Daoy (cell line): ENCODE measurements at regions not wholly inside any gene's neighbourhood (a gene's known extent, or its start where the extent isn't known, plus 50 kb on each side); places are given as distances from the start of the nearest gene placed in this dataset.

Experiments used
- DNase-seq: peaks from one replicate; pipeline ENCODE4 v3.0.0-alpha.2; 2015; ENCODE audit warnings: low read depth

- no peak for DNase-seq
Observed at GRCh38 chr7:21092766-21093702, 306.3 kb upstream of the SP8 start.

DNA sequence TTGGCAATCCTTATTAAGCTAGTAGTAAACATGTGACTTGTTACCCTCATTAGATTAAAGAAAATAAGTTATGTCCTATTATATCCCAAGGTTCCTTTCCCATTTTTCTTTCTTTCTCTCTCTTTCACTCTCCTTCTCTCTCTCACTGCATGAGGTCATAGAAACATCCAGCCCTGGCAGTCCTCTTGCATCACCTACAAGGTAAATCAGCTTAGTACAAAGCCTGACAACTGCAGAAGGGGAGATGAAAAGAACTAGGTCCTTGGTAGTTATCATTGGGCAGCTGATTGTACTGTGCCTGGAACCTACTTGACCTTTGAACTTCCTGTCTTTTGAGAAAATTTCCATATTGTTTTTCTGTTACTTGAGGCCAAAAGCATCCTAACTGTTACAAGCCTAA lies 307.9 kb upstream of the SP8 start:
- no peak for DNase-seq

- peak; percentile 41 for DNase-seq
Observed at GRCh38 chr7:21099432-21099831, 312.7 kb upstream of the SP8 start.

- no peak for DNase-seq
Observed at GRCh38 chr7:21099955-21100354, 313.3 kb upstream of the SP8 start.

GRCh38 chr7:21101541-21101940 lies 314.9 kb upstream of the SP8 start:
- DNase-seq, result no peak

GRCh38 chr7:21103426-21104123 lies 316.9 kb upstream of the SP8 start:
- DNase-seq, result no peak

DNA sequence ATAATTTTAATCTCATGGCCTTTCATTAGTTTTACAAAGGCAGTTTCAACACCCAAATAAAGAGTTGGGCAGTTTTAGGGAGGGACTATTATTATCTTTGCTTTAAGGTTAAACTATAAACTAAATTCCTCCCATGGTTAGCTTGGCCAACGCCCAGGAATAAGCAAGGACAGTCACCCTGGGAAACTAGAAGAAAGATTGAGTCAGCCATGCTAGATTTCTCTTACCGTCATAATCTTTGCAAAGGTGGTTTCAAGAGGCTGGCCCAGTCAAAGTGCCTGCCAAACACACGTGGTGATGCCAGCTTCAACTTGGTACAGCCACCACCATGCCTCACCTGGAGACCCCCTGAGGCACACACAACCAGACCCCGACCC lies 317.4 kb upstream of the SP8 start:
- DNase-seq, result no peak

DNA sequence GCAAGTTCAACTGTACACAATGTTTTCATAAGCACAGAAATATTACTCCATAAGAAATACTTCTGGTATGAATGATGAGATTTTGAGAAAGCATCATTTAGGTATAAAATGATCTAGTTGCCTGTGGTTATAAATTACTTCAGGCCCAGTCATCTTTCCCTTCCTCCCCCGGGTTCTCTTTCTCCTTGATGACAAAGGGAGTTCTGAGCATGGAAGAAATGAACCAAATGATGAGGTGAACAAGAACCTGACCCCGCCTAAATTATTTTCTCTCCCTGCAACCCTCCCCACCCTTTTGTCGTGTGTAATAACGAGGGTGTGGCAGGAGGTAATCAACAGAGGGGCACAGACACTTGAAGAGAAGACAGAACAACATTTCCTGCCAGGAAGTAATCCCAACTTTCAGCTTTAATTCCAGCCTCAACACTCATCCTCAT lies 319.6 kb upstream of the SP8 start:
- peak; percentile 34 for DNase-seq

- DNase-seq, result peak; percentile 16
Observed at GRCh38 chr7:21107101-21107500, 320.4 kb upstream of the SP8 start.

DNA sequence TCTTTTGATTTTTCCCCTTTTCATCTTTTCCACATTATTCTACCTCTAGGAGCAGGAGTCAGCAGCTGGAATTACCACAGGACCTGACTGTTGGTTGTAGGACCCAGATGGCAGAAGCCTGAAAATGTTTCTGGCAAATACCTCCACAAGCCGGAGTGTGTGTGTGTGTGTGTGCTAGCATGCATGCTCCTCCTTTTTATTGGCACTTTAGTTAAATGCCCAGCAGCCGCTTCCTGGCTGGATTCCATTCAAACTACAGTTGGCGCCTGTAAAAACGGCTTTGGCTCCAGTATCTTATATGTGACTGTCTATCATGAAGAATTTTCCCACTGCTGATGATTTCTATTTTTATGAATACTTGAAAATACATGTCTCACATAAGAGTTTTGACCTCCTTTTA lies 319.7 kb upstream of the SP4 start:
- DNase-seq, result peak; percentile 38

GRCh38 chr7:21113609-21114415 lies 314.1 kb upstream of the SP4 start:
- DNase-seq, result no peak

DNA sequence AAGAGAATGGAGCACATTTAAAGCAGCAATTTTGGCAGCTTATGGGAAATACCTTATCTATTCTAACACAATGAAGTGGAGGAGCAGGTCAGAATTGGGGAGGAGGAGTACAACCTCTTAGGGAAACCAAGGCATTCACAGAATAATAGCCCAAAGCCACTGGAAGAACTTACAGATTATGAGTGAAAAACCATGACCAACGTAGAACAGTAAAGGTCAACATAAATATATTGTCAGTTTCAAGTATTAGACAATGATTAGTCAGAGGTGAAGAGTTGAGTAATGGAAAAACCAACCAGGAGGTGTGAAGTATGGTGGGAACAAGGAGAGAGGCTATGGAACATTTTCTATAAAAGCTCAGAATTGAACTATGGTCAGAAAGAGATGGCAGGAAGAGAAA lies 304.3 kb upstream of the SP4 start:
- no peak for DNase-seq

GRCh38 chr7:21125297-21125696 lies 302.6 kb upstream of the SP4 start:
- DNase-seq, result no peak

- peak; percentile 23 for DNase-seq
Observed at GRCh38 chr7:21128062-21128817, 299.6 kb upstream of the SP4 start.

- DNase-seq, result no peak
Observed at GRCh38 chr7:21131897-21132296, 296.0 kb upstream of the SP4 start.

DNA sequence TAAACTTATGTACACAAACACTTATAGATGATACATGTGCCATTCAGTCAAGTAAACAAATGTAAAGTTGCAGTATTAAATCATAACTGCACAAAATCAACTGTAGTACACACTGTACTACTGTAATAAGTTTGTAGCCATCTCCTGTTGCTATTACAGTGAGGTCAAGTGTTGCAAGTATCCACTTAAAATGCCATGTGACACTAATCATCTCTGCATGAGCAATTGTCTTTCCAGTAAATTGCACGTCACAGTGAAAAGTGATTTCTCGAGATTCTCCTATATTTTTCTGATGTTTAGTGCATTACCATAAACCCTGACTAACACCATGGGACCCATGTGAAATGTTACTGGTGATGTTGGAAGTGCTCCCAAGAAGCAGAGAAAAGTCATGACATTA lies 293.3 kb upstream of the SP4 start:
- no peak for DNase-seq

DNA sequence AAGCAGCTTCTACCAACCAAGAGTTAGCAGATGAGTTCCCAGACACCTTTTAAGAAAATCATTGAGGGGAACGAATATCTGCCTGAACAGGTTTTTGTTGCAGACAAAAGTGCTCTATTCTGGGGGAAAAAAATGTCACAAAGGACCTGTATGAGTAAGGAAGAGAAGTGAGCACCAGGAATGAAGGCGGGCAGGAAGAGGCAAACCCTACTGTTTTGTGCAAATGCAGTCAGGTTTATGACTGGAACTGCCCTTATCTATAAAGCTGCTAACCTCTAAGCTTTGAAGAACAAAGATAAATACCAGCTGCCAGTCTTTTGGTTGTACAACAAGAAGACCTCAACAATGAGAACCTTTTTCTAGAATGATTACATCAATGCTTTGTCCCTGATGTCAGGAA lies 292.4 kb upstream of the SP4 start:
- DNase-seq, result no peak

GRCh38 chr7:21137640-21138039 lies 290.2 kb upstream of the SP4 start:
- no peak for DNase-seq

GRCh38 chr7:21140622-21141021 lies 287.3 kb upstream of the SP4 start:
- no peak for DNase-seq

DNA sequence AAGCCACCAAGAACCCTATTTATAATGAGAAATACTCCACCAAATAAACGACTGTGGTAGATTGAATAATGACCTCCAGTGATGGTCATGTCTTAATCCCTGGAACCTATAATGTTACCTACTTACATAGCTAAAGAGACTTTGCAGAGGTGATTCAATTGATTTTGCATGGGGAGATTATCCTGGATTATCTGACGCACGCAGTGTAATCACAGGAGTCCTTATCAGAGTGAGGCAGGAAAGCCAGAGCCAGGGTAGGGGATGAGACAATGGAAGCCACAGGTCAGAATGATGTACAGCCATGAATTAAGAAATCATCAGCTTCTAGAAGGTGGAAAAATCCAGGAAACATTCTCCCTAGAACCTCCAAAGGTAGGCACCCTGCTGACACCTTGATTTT lies 286.4 kb upstream of the SP4 start:
- no peak for DNase-seq

DNA sequence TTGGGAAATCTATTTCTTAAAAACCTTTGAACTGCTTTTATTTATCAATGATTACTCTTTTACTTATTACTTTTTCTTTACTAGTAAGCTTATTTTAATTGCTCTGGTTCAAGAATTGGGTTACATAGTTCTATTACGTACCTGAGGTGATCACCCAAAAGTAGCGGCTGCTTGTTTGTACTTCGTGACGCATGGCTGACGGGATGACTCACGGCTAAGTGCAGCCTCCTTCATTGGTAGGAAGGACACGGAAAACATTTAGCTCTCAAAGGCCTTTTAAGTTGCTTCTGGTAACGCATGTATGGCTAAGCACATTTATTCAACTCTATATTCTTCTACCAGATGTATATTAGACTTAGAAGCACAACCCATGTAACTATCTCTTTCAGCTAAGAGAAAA lies 285.8 kb upstream of the SP4 start:
- peak; percentile 77 for DNase-seq
